Panc1 (cell line): ENCODE measurements at regions not wholly inside any gene's neighbourhood (a gene's known extent, or its start where the extent isn't known, plus 50 kb on each side); places are given as distances from the start of the nearest gene placed in this dataset.

ENCODE experiments used
- ATAC-seq: fragments of 200-7000 bp; cut with Tn5 transposase; 2 replicates; pipeline ENCODE4 v1.9.1; 2020; ENCODE audit warnings: mild to moderate bottlenecking, moderate library complexity
- BruUV-seq: library from RNA; stranded (reverse); fragments of 400-500 nt; replicated peaks from 2 replicates; lab custom pipeline; 2021; lab: Mats Ljungman, UMichigan
- CTCF ChIA-PET: fragments of 300-600 bp; sonication (Branson Sonifier 250); formaldehyde crosslinking; loops from one replicate; lab custom pipeline; 2022; ENCODE audit warnings: antibody characterized with exemption; lab: Charles Lee
- POLR2A ChIA-PET: fragments of 300-600 bp; sonication (Branson Sonifier 250); formaldehyde crosslinking; loops from one replicate; lab custom pipeline; 2022; ENCODE audit warnings: antibody characterized with exemption; lab: Charles Lee
- DNase-seq: peaks from one replicate; pipeline ENCODE4 v3.0.0-alpha.2; 2010; ENCODE audit warnings: low read depth, low spot score
- H3K27ac ChIP-seq: 2 replicates; pipeline ENCODE4 v1.5.1; 2011; ENCODE audit warnings: mild to moderate bottlenecking, low read length, inconsistent platforms
- H3K27me3 ChIP-seq: fragments of 200-500 bp; sonication (Bioruptor generic); 2 replicates; pipeline ENCODE4 v1.6.0; 2014; ENCODE audit warnings: low read length, inconsistent platforms; ENCODE audit not compliant: control insufficient read depth, insufficient read depth
- H3K36me3 ChIP-seq: fragments of 200-500 bp; sonication (Bioruptor generic); 2 replicates; pipeline ENCODE4 v1.5.1; 2014; ENCODE audit warnings: inconsistent platforms, mild to moderate bottlenecking, low read length, moderate library complexity; ENCODE audit not compliant: control insufficient read depth, insufficient read depth
- H3K4me1 ChIP-seq: 2 replicates; pipeline ENCODE4 v1.5.1; 2011; ENCODE audit warnings: inconsistent platforms, mild to moderate bottlenecking, low read length, moderate library complexity; ENCODE audit not compliant: control insufficient read depth, insufficient read depth
- H3K4me3 ChIP-seq, 2 experiments: 2 replicates each; pipeline ENCODE4 v1.5.1; 2011 to 2012; ENCODE audit warnings: low read depth in 2 of 2, low read length in 2 of 2, mild to moderate bottlenecking in 2 of 2, inconsistent platforms in 1 of 2, moderate library complexity in 1 of 2
- H3K9me3 ChIP-seq: fragments of 200-500 bp; sonication (Bioruptor generic); 2 replicates; pipeline ENCODE4 v1.5.1; 2014; ENCODE audit warnings: low read depth, mild to moderate bottlenecking, inconsistent platforms, low read length, moderate library complexity; ENCODE audit not compliant: control insufficient read depth, insufficient read depth
- POLR2AphosphoS5 ChIP-seq: IDR thresholded peaks from 2 replicates; pipeline ENCODE4 v1.6.1; 2012; ENCODE audit warnings: mild to moderate bottlenecking, low read depth, low read length, moderate library complexity
- SIN3A ChIP-seq: IDR thresholded peaks from 2 replicates; pipeline ENCODE4 v1.6.1; 2012; ENCODE audit warnings: low read depth, mild to moderate bottlenecking, low read length, moderate library complexity, borderline replicate concordance; ENCODE audit not compliant: insufficient read depth
- TCF7L2 ChIP-seq: IDR thresholded peaks from 2 replicates; pipeline ENCODE4 v1.6.1; 2011; ENCODE audit warnings: mild to moderate bottlenecking, low read depth, low read length, inconsistent platforms
- in situ Hi-C: cut with HindIII; loops from 2 replicates; pipeline ENCODE4 v1.10.0; 2016; ENCODE audit warnings: low sequenced_read_pairs, low pct_unique_long_range_greater_than_20kb
- intact Hi-C: fragments of 100-400 bp; cut with micrococcal nuclease; formaldehyde crosslinking; loops from one replicate; pipeline ENCODE4 v1.10.0; 2022; ENCODE audit not compliant: unreplicated experiment
- TF ChIP-seq, protein P1 (sequence below), 2 experiments: IDR thresholded peaks; 2 replicates each; pipeline ENCODE4 v1.6.1; 2011 to 2012; ENCODE audit warnings: low read depth in 2 of 2, control low read depth in 1 of 2, low read length in 1 of 2, mild to moderate bottlenecking in 1 of 2, moderate library complexity in 1 of 2; ENCODE audit not compliant: insufficient read depth in 1 of 2
- TF ChIP-seq, protein P2 (sequence below): fragments of 450-650 bp; IDR thresholded peaks from 2 replicates; pipeline ENCODE4 v1.5.1; 2017; ENCODE audit warnings: mild to moderate bottlenecking

DNA sequence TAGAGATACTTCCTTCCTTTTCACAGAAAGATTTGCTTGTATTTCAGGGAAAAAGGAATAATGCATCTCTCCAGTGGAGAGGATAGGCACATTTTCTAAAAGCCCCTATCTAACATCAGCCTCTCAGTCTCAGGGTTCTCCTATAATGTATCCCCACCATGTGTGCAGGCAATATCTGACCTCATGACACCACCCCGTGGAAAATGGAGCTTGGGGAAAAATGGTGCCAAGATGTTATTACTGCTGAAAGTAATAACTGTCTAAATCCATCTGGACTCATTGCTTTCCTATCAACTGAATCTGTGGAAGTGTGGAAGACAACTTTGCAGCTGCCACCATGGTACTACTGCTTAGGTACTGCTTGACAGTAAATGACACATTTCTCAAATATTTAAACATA, 574.3 kb downstream of the LRRC70 start:
- ChIA-PET CTCF (no interaction called here), POLR2A (interaction anchor here (0.7 kb wide), 1 partner anchor 457 kb away, joined by 3 read pairs; no protein-coding TSS in a partner anchor)
- Histone ChIP-seq H3K9me3 (no peaks in the 10 kb centered on the region), H3K27ac (no peak overlapping the region), H3K27me3 (no peaks in the 10 kb centered on the region), H3K4me3 (no peak overlapping the region), H3K4me1 (no peaks in the 10 kb centered on the region), H3K36me3 (no peaks in the 10 kb centered on the region)
- DNase-seq (no peak), ATAC-seq (no peak)
- intact Hi-C loops (no loop called here), in situ Hi-C loops (no loop called here)
- TF ChIP-seq, protein P1, sequence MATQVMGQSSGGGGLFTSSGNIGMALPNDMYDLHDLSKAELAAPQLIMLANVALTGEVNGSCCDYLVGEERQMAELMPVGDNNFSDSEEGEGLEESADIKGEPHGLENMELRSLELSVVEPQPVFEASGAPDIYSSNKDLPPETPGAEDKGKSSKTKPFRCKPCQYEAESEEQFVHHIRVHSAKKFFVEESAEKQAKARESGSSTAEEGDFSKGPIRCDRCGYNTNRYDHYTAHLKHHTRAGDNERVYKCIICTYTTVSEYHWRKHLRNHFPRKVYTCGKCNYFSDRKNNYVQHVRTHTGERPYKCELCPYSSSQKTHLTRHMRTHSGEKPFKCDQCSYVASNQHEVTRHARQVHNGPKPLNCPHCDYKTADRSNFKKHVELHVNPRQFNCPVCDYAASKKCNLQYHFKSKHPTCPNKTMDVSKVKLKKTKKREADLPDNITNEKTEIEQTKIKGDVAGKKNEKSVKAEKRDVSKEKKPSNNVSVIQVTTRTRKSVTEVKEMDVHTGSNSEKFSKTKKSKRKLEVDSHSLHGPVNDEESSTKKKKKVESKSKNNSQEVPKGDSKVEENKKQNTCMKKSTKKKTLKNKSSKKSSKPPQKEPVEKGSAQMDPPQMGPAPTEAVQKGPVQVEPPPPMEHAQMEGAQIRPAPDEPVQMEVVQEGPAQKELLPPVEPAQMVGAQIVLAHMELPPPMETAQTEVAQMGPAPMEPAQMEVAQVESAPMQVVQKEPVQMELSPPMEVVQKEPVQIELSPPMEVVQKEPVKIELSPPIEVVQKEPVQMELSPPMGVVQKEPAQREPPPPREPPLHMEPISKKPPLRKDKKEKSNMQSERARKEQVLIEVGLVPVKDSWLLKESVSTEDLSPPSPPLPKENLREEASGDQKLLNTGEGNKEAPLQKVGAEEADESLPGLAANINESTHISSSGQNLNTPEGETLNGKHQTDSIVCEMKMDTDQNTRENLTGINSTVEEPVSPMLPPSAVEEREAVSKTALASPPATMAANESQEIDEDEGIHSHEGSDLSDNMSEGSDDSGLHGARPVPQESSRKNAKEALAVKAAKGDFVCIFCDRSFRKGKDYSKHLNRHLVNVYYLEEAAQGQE (IDR thresholded peaks at IDR 0.05; ENCODE audit: insufficient read depth in 1 of 2, low read depth in 2 of 2, low read length in 1 of 2), result no peak
- no peak for TF ChIP-seq POLR2AphosphoS5
- BruUV-seq, result no TSS peak

DNA sequence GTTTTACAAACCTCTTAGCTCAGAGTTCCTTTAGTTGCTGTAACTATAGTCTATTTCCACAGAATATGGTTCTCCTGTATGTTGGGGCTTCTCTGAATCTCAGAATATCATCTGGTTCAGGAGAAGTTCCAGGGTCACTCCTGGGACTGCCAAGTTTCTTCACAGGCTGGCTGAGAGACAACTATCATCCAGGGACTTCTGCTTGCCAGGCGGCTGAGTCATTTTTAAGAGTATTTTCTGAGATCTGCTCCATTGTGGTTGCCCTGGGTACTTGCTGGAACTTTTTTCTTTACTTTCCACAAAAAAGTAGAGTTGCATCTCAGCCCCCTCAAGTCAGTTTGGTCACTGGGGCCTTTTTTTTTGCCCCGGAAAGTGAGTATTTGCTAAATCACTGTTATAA, 566.5 kb downstream of the LRRC70 start:
- Histone ChIP-seq H3K27ac (no peak overlapping the region), H3K27me3 (no peaks in the 10 kb centered on the region), H3K36me3 (no peaks in the 10 kb centered on the region), H3K4me1 (no peaks in the 10 kb centered on the region), H3K4me3 (no peak overlapping the region), H3K9me3 (no peaks in the 10 kb centered on the region)
- POLR2A ChIA-PET, result no interaction called here
- intact Hi-C loops (no loop called here), in situ Hi-C loops (no loop called here)
- CTCF ChIA-PET, result interaction anchor here (0.8 kb wide), 1 partner anchor 528 kb away, joined by 3 read pairs; no protein-coding TSS in a partner anchor
- DNase-seq (no peak), ATAC-seq (no peak)
- TF ChIP-seq POLR2AphosphoS5 (no peak), TCF7L2 (no peak), SIN3A (no peak)
- TF ChIP-seq, protein P2, sequence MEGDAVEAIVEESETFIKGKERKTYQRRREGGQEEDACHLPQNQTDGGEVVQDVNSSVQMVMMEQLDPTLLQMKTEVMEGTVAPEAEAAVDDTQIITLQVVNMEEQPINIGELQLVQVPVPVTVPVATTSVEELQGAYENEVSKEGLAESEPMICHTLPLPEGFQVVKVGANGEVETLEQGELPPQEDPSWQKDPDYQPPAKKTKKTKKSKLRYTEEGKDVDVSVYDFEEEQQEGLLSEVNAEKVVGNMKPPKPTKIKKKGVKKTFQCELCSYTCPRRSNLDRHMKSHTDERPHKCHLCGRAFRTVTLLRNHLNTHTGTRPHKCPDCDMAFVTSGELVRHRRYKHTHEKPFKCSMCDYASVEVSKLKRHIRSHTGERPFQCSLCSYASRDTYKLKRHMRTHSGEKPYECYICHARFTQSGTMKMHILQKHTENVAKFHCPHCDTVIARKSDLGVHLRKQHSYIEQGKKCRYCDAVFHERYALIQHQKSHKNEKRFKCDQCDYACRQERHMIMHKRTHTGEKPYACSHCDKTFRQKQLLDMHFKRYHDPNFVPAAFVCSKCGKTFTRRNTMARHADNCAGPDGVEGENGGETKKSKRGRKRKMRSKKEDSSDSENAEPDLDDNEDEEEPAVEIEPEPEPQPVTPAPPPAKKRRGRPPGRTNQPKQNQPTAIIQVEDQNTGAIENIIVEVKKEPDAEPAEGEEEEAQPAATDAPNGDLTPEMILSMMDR, result no peak
- TF ChIP-seq, protein P1 (IDR thresholded peaks at IDR 0.05; ENCODE audit: insufficient read depth in 1 of 2, low read depth in 2 of 2, low read length in 1 of 2), result no peak
- BruUV-seq, result no TSS peak
